ENCODE measurements at regions not wholly inside any gene's neighbourhood (a gene's known extent, or its start where the extent isn't known, plus 50 kb on each side); places are given as distances from the start of the nearest gene placed in this dataset.

GRCh38 chr5:29113516-29113915, 2075.1 kb upstream of the CDH9 start:
- no peak for DNase-seq

GRCh38 chr5:29099585-29099984, 2061.2 kb upstream of the CDH9 start:
- no peak for DNase-seq

DNA sequence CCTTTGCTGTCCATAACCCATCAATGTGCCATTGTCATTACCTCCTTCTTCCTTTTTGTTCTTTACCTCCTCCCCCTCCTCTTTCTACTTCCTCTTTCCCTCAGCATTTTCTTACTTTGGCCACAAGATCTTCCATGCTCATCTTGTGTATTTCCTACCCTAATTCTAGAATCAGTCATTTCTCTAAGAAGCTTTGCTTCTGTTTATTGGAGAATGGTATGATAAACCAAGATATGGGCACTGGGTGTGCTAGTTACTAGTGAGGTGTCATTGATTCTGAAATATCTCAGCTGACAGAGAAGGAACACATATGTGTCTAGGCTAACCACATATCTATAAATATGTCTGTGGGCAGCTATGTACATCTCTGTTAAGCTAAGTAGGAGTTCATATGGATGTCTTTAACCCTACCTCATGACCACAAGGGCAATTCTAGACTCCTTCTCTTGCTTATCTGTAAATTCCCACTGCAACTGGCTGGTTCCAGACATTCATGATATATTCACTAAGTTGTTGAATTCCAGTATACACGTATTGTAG, 2051.3 kb upstream of the CDH9 start:
- peak; percentile 82 for DNase-seq

GRCh38 chr5:29085142-29085541, 2046.8 kb upstream of the CDH9 start:
- no peak for DNase-seq

DNA sequence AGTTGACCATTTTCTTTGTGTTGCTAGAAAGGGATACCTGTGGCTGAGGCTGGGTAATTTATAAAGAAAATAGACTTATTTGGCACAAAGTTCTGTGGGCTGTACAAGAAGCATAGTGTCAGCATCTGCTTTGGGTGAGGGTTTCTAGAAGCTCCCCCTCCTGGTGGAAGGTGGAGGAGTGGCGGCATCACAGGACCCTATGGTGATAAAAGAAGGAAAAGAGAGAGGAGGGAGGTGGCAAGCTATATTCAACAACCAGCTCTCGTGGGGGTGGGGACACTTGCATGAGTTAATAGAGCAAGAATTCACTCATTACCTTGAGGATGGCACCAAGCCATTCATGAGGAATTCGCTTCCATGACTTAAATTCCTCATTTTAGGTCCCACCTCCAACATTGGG, 2041.4 kb upstream of the CDH9 start:
- no peak for DNase-seq

- DNase-seq: no peak
Observed at GRCh38 chr5:29077451-29077850, 2039.1 kb upstream of the CDH9 start.

GRCh38 chr5:29069104-29069402, 2030.7 kb upstream of the CDH9 start:
- no peak for DNase-seq

DNA sequence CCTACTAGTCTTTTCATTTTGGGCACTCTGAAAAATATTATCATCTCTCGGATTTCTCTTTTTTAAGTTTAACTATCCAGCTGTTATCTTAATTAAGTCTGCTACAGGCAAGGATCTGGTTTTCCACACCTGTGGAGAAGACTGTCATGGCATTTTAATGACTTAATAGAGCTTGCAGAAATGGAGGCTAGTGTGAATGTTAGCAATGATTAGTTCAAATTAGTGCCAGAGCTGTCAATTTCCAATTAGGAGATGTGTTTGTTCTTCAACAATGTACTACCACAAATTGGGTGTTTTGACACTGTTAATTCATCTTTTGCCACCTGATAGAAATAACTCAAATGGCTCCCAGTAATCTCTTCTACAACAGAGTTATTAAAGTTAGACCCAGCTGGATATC, 2023.0 kb upstream of the CDH9 start:
- DNase-seq: no peak

DNA sequence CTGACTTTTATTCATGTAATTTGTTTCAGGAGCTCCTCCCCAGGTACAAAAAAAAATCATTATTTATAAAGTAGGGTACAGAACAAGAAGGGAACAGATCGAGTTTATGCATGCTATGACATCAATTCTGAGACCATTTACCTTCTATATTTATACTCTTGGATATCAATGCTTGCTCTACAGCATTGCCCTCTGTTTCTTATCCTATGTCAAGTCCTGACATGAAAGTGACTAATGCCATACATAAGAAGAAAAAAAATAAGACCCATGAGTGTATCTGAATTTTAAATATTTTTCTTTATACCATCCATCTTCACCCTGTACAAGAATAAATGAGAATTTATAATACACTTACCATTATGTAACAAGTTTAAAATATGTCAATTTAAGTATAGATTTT, 2016.3 kb upstream of the CDH9 start:
- DNase-seq: no peak

- no peak for DNase-seq
Observed at GRCh38 chr5:29054282-29054681, 2015.9 kb upstream of the CDH9 start.

GRCh38 chr5:29051509-29051908, 2013.1 kb upstream of the CDH9 start:
- no peak for DNase-seq

DNA sequence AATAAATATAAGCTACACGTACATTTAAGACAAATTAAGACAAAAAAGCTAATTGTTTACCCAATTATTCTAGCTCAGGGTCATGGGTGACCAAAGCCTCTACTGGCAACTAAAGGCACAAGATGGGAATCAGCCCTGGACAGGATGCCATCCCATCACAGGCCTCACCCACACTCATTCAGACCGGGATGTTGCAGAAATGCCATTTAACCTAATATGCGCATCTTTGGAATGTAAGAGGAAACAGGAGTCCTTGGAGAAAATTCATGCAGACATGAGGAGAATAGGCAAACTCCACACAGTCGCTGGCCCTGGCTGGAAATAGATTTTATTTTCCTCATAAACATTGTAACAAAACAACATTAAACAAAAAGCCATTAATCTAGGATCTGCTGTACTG, 2003.8 kb upstream of the CDH9 start:
- DNase-seq: no peak

- DNase-seq: no peak
Observed at GRCh38 chr5:29040404-29040803, 2002.0 kb upstream of the CDH9 start.

GRCh38 chr5:29039994-29040393, 2001.6 kb upstream of the CDH9 start:
- DNase-seq: no peak

- no peak for DNase-seq
Observed at GRCh38 chr5:29037716-29038115, 1999.3 kb upstream of the CDH9 start.

DNA sequence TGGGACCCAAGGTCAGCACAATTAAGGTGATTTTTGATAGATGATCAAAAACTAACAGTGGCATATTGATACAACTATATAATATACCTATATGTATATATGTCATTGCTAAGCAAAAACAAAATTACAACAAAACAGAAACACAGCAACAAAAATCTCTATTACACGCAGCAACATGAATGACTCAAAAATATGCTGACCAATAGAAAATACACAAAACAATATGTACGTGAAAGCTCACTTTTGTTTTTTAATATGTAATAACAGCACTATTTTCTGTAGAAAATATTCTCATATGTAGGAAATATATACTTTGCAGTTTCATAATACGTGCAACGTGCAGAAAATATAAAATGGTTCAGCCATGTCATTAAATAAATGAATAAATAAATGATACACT, 1985.7 kb upstream of the CDH9 start:
- no peak for DNase-seq

- no peak for DNase-seq
Observed at GRCh38 chr5:29023541-29023940, 1985.2 kb upstream of the CDH9 start.

GRCh38 chr5:29017501-29017900, 1979.1 kb upstream of the CDH9 start:
- DNase-seq: no peak

- no peak for DNase-seq
Observed at GRCh38 chr5:29016067-29016466, 1977.7 kb upstream of the CDH9 start.

DNA sequence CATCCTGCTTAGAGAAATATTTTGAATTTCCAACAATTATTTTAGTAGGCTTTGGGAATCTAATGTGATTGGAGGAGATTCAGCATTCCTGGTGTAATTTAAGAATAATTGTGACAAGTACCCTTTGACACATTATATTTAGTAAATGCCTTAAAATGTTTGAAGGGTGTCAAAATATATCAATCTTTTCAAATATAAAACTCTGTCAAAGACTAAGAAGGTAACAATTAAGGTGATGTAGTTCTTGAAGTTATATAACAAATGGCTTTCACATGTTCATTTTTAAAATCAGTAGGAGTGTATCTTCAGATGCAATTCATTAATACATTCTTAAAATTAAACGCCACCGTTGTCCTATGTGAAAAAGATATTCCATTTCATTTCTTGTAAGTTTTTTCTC, 1977.1 kb upstream of the CDH9 start:
- no peak for DNase-seq

DNA sequence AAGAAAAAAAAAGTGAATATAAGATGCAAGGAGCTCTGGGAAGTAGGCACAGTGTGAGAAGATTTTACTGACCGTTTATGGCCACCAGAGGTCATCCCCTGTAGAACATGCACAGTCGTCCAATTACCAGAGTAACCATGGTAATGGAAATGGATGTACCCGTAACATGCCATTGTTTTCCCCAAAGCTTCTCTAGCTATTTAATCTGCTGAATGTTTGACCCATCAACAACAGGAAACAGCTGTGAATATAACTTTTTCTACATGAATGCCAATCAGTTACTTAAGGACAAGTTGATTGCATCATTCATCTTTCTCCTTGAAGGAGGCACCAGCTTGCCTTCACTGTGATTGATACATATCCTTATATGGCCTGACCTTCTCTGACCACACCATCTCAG, 1967.0 kb upstream of the CDH9 start:
- no peak for DNase-seq

DNA sequence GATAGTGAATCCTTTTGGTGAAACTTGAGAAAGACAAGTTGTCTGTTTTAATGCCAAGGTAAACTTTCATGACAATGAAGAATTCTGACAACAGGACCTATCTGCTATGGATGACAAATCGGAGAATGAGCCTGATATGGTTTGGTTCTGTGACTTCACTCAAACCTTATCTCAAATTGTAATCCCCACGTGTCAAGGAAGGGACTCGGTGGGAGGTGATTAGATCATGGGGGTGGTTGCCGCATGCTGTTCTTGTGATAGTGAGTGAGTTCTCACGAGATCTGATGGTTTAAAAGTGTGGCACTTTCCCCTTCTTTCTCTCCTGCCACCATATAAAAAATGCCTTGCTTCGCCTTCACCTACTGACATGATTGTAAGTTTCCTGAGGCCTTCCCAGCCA, 1964.1 kb upstream of the CDH9 start:
- no peak for DNase-seq

DNA sequence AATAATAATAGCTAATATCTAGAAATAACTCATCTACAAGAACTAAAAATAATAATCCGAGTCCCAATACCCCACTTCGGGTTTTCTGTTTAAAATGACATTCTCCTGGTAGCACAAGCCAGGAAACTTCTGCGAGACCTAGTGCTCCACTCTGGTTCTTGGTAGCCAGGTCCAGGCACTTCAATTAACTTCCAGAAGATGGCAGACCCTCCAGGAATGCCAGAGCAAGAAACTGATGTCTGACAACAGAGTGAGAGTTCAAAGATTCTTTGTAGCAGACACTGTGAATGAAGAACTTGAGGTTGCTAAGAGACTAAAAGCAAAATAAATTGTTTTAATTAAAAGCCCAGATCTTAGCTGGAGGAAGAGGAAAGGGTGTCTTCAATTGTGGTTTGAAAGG, 1963.3 kb upstream of the CDH9 start:
- DNase-seq: no peak

DNA sequence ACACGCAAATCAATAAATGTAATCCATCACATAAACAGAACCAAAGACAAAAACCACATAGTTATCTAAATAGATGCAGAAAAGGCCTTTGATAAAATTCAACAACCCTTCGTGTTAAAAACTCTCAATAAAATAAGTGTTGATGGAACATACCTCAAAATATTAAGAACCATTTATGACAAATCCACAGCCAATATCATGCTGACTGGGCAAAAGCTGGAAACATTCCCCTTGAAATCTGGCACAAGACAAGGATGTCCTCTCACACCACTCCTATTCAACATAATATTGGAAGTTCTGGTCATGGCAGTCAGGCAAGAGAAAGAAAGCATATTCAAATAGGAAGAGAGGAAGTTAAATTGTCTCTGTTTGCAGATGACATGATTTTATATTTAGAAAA, 1946.3 kb upstream of the CDH9 start:
- no peak for DNase-seq

DNA sequence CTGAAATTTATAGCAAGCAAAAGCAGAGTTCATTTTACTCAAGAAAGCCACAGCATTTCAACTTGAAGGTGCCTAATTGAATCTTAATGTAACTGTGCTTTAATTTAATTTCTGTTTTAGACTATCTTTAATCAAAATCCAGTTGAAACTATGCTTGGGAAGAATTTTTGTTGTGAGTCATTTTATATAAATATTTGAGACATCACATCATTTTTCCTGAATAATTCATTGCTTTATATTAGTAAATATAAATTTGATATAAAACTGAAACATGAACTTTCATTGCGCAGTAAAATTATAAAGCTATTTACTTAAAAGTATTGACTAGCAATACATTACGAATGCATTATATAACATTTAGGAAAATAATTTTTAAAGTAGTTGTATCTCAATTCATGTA, 1937.1 kb upstream of the CDH9 start:
- no peak for DNase-seq

GRCh38 chr5:28967848-28968247, 1929.5 kb upstream of the CDH9 start:
- no peak for DNase-seq

Measured in MV-4-11 (cell line).